H1 (cell line): ENCODE measurements at regions not wholly inside any gene's neighbourhood (a gene's known extent, or its start where the extent isn't known, plus 50 kb on each side); places are given as distances from the start of the nearest gene placed in this dataset.

ENCODE experiments used
- CTCF ChIA-PET: fragments of 300-600 bp; sonication (Branson Sonifier 250); formaldehyde crosslinking; loops from one replicate; lab custom pipeline; 2021; ENCODE audit not compliant: partially characterized antibody; lab: Charles Lee
- POLR2A ChIA-PET: fragments of 300-600 bp; sonication (Branson Sonifier 250); formaldehyde crosslinking; loops from one replicate; lab custom pipeline; 2021; ENCODE audit warnings: inconsistent platforms; ENCODE audit not compliant: partially characterized antibody; lab: Charles Lee
- DNase-seq, 2 experiments: peaks; one replicate each; pipeline versions ENCODE4 v3.0.0 to v3.0.0-alpha.2; 2010 to 2022; ENCODE audit warnings: low spot score in 2 of 2, low read depth in 1 of 2, mixed read lengths in 1 of 2
- FAIRE-seq: peaks from 2 replicates; lab custom pipeline; 2011; peaks lifted over from hg19 to GRCh38; lab: Jason Lieb, UNC
- H2AFZ ChIP-seq: 2 replicates; pipeline ENCODE4 v1.8.1; 2012; ENCODE audit warnings: low read length, inconsistent platforms
- H2AK5ac ChIP-seq: 2 replicates; pipeline ENCODE4 v1.6.1; 2013; ENCODE audit warnings: low read depth, low read length
- H2BK120ac ChIP-seq: replicated peaks from 2 replicates; pipeline ENCODE3; 2013; ENCODE audit warnings: low read depth, low read length, inconsistent platforms
- H2BK12ac ChIP-seq: 2 replicates; pipeline ENCODE4 v1.6.1; 2013; ENCODE audit warnings: low read depth, low read length
- H2BK15ac ChIP-seq: 2 replicates; pipeline ENCODE4 v1.6.1; 2013; ENCODE audit warnings: low read length
- H2BK20ac ChIP-seq: 2 replicates; pipeline ENCODE4 v1.6.1; 2013; ENCODE audit warnings: low read length
- H2BK5ac ChIP-seq: 2 replicates; pipeline ENCODE4 v1.6.1; 2013; ENCODE audit warnings: low read depth, low read length
- H3K14ac ChIP-seq: 2 replicates; pipeline ENCODE4 v1.6.1; 2013; ENCODE audit warnings: inconsistent platforms; ENCODE audit not compliant: insufficient read length
- H3K18ac ChIP-seq: 2 replicates; pipeline ENCODE4 v1.6.1; 2013; ENCODE audit warnings: low read length; ENCODE audit errors: extremely low read depth
- H3K23ac ChIP-seq: 2 replicates; pipeline ENCODE4 v1.6.1; 2013; ENCODE audit warnings: inconsistent platforms; ENCODE audit not compliant: insufficient read length
- H3K23me2 ChIP-seq: 2 replicates; pipeline ENCODE4 v1.6.1; 2013; ENCODE audit warnings: low read depth, low read length
- H3K27ac ChIP-seq: 2 replicates; pipeline ENCODE4 v1.6.1; 2011; ENCODE audit warnings: low read depth, low read length, inconsistent platforms
- H3K27me3 ChIP-seq, 4 experiments: replicated peaks in 1 of 4; 1 replicate in 1 of 4; 2 replicates in 3 of 4; pipeline versions ENCODE4 v1.6.1 to v1.8.1; 2011 to 2013; ENCODE audit warnings: low read length in 3 of 4, mild to moderate bottlenecking in 3 of 4, inconsistent platforms in 2 of 4, mixed read lengths in 2 of 4, moderate library complexity in 1 of 4; ENCODE audit not compliant: control insufficient read depth in 3 of 4, insufficient read depth in 3 of 4; ENCODE audit errors: extremely low read depth in 1 of 4
- H3K36me3 ChIP-seq, 4 experiments: 2 replicates each; pipeline versions ENCODE4 v1.6.1 to v1.8.1; 2011 to 2013; ENCODE audit warnings: mild to moderate bottlenecking in 4 of 4, low read length in 3 of 4, moderate library complexity in 2 of 4, control low read depth in 1 of 4, inconsistent platforms in 1 of 4; ENCODE audit not compliant: insufficient read depth in 4 of 4, control insufficient read depth in 2 of 4
- H3K4ac ChIP-seq: replicated peaks from 2 replicates; pipeline ENCODE3; 2013; ENCODE audit warnings: low read length, low read depth, mixed read lengths, inconsistent platforms; ENCODE audit not compliant: insufficient read length
- H3K4me1 ChIP-seq, 4 experiments: replicated peaks in 1 of 4; 1 replicate in 1 of 4; 2 replicates in 3 of 4; pipeline versions ENCODE4 v1.6.1 to v1.8.1; 2011 to 2013; ENCODE audit warnings: low read length in 3 of 4, inconsistent platforms in 2 of 4, mixed read lengths in 1 of 4; ENCODE audit not compliant: insufficient read depth in 4 of 4, control insufficient read depth in 3 of 4
- H3K4me2 ChIP-seq, 2 experiments: 2 replicates each; pipeline versions ENCODE4 v1.6.1 to v1.8.1; 2011 to 2013; ENCODE audit warnings: low read depth in 2 of 2, low read length in 2 of 2, control low read depth in 1 of 2, inconsistent platforms in 1 of 2, mild to moderate bottlenecking in 1 of 2; ENCODE audit not compliant: insufficient read depth in 1 of 2
- H3K4me3 ChIP-seq, 4 experiments: fragments of 200-600, 300-600 bp in 1 of 4; sonication (generic), shearing (Covaris generic), sonication (Bioruptor Twin) in 1 of 4; 2 replicates each; pipeline versions ENCODE4 v1.5.1 to v1.8.1; 2011 to 2016; ENCODE audit warnings: low read length in 4 of 4, low read depth in 3 of 4, control low read depth in 2 of 4, inconsistent platforms in 2 of 4, mild to moderate bottlenecking in 2 of 4, mixed read lengths in 1 of 4, moderate library complexity in 1 of 4; ENCODE audit not compliant: insufficient read depth in 2 of 4; ENCODE audit errors: extremely low read depth in 1 of 4
- H3K56ac ChIP-seq: replicated peaks from 2 replicates; pipeline ENCODE3; 2013; ENCODE audit warnings: low read depth, mild to moderate bottlenecking, mixed read lengths, low read length, inconsistent platforms; ENCODE audit not compliant: insufficient read length
- H3K79me1 ChIP-seq: 2 replicates; pipeline ENCODE4 v1.6.1; 2013; ENCODE audit warnings: low read depth, low read length, control low read depth
- H3K79me2 ChIP-seq, 2 experiments: 2 replicates each; pipeline versions ENCODE4 v1.6.1 to v1.8.1; 2012 to 2013; ENCODE audit warnings: low read length in 2 of 2, mild to moderate bottlenecking in 2 of 2, inconsistent platforms in 1 of 2; ENCODE audit not compliant: insufficient read depth in 2 of 2, control insufficient read depth in 1 of 2
- H3K9ac ChIP-seq, 4 experiments: replicated peaks in 1 of 4; 1 replicate in 1 of 4; 2 replicates in 3 of 4; pipeline versions ENCODE4 v1.6.1 to v1.8.1; 2011 to 2013; ENCODE audit warnings: low read depth in 3 of 4, low read length in 3 of 4, control low read depth in 2 of 4, mild to moderate bottlenecking in 2 of 4, moderate library complexity in 2 of 4, inconsistent platforms in 1 of 4; ENCODE audit errors: extremely low read depth in 1 of 4
- H3K9me3 ChIP-seq, 2 experiments: 2 replicates each; pipeline versions ENCODE4 v1.6.1 to v1.8.1; 2012 to 2013; ENCODE audit warnings: mild to moderate bottlenecking in 2 of 2, moderate library complexity in 2 of 2, control low read depth in 1 of 2, inconsistent platforms in 1 of 2, low read depth in 1 of 2, low read length in 1 of 2, mixed read lengths in 1 of 2; ENCODE audit not compliant: insufficient read depth in 2 of 2
- H4K20me1 ChIP-seq, 2 experiments: replicated peaks in 1 of 2; 2 replicates each; pipeline versions ENCODE3 to v1.8.1; 2011 to 2013; ENCODE audit warnings: inconsistent platforms in 2 of 2, low read length in 2 of 2, mild to moderate bottlenecking in 1 of 2; ENCODE audit not compliant: insufficient read depth in 2 of 2, control insufficient read depth in 1 of 2
- H4K5ac ChIP-seq: 2 replicates; pipeline ENCODE4 v1.6.1; 2013; ENCODE audit warnings: low read length, low read depth, mixed read lengths, inconsistent platforms; ENCODE audit not compliant: insufficient read length
- H4K8ac ChIP-seq: 2 replicates; pipeline ENCODE4 v1.8.0; 2013; ENCODE audit warnings: mild to moderate bottlenecking, moderate library complexity, low read length, inconsistent platforms; ENCODE audit not compliant: insufficient read depth; ENCODE audit errors: extremely low read depth
- H4K91ac ChIP-seq: replicated peaks from 2 replicates; pipeline ENCODE3; 2013; ENCODE audit warnings: low read length, mixed read lengths, inconsistent platforms; ENCODE audit not compliant: insufficient read length
- ASH2L ChIP-seq: fragments of 200-600, 300-600 bp; sonication (generic); IDR thresholded peaks from one replicate; pipeline ENCODE4 v1.7.1; 2017; ENCODE audit warnings: low read length
- BCL11A ChIP-seq, 2 experiments: IDR thresholded peaks; one replicate each; pipeline ENCODE4 v1.6.1; 2011; ENCODE audit warnings: low read depth in 2 of 2, low read length in 2 of 2, mild to moderate bottlenecking in 2 of 2
- CBX5 ChIP-seq: fragments of 300-800, 300-1000 bp; sonication (generic); IDR thresholded peaks from 2 replicates; pipeline ENCODE4 v1.7.1; 2016; ENCODE audit warnings: antibody characterized with exemption, low read length, low read depth
- NRF1 ChIP-seq: IDR thresholded peaks from 2 replicates; pipeline ENCODE4 v1.6.1; 2011; ENCODE audit warnings: mild to moderate bottlenecking, low read depth, low read length, improper control_type of control experiment
- SP2 ChIP-seq: IDR thresholded peaks from 2 replicates; pipeline ENCODE4 v1.6.1; 2012; ENCODE audit warnings: mild to moderate bottlenecking, low read length, inconsistent platforms
- SUZ12 ChIP-seq: fragments of 200-600 bp; sonication (generic); IDR thresholded peaks from 2 replicates; pipeline ENCODE4 v1.6.1; 2012; ENCODE audit warnings: mild to moderate bottlenecking, inconsistent platforms, low read length, moderate library complexity, mixed read lengths
- YY1 ChIP-seq: IDR thresholded peaks from 2 replicates; pipeline ENCODE4 v1.6.1; 2011; ENCODE audit warnings: low read depth, mild to moderate bottlenecking, low read length
- WGBS, 2 experiments: shearing (Covaris generic) in 1 of 2; methylation state at CpG; one replicate each; pipeline versions ENCODE4 v1.1.6 to v1.1.7; 2013 to 2015; ENCODE audit warnings: low lambda C conversion rate in 2 of 2, mixed read lengths in 2 of 2, inconsistent platforms in 1 of 2, low coverage in 1 of 2, missing lambda C conversion rate in 1 of 2; ENCODE audit not compliant: insufficient replicate concordance in 2 of 2, insufficient coverage in 1 of 2, insufficient read length in 1 of 2; ENCODE audit errors: extremely low coverage in 1 of 2, missing lambda C conversion rate in 1 of 2; 5-methylcytosine and 5-hydroxymethylcytosine counted together

- no peak overlapping the region for H3K56ac ChIP-seq
- H3K4me3 ChIP-seq = no peak overlapping the region
- no peak overlapping the region for H2BK5ac ChIP-seq
- ChIA-PET CTCF (interaction anchor here (1.4 kb wide), 1 partner anchor 18 kb away, joined by 3 read pairs; no protein-coding TSS in a partner anchor), POLR2A (no interaction called here)
- H3K23me2 ChIP-seq = no peaks in the 10 kb centered on the region; the same call in 1 of the 2 replicates
- H3K27me3 ChIP-seq = no peaks in the 10 kb centered on the region
- no peak overlapping the region for H3K4me2 ChIP-seq
- no peak overlapping the region for H2BK120ac ChIP-seq
- no peak overlapping the region for H3K18ac ChIP-seq
- H3K4me1 ChIP-seq = no peaks in the 10 kb centered on the region
- 0 out of 4 replicates have a peak, but pooled peaks cover 0 to 5% of the 10 kb centered on the region in 2 experiments for H3K9me3 ChIP-seq
- H4K8ac ChIP-seq = no peak overlapping the region
- H3K27ac ChIP-seq = no peak overlapping the region
- H3K23ac ChIP-seq = no peak overlapping the region
- H3K36me3 ChIP-seq = no peaks in the 10 kb centered on the region
- no peaks in the 10 kb centered on the region for H3K79me1 ChIP-seq
- H2BK20ac ChIP-seq = no peak overlapping the region
- 85% methylated on average over 4 of the region's 4 CpGs; no CpG with 5 or more reads in 1 of the 2 experiments for WGBS, 2 experiments
- no peak overlapping the region for H4K91ac ChIP-seq
- no peak overlapping the region for H2BK15ac ChIP-seq
- no peak overlapping the region for H2BK12ac ChIP-seq
- no peak overlapping the region for H2AFZ ChIP-seq
- H4K5ac ChIP-seq = no peak overlapping the region
- DNase-seq = no peak
- no peak overlapping the region for H2AK5ac ChIP-seq
- FAIRE-seq = no peak
- no peak overlapping the region for H3K4ac ChIP-seq
- no peak overlapping the region for H3K14ac ChIP-seq
- H4K20me1 ChIP-seq = no peaks in the 10 kb centered on the region
- H3K9ac ChIP-seq = no peak overlapping the region
- no peaks in the 10 kb centered on the region for H3K79me2 ChIP-seq
- TF ChIP-seq BCL11A (IDR thresholded peaks at IDR 0.05; ENCODE audit: low read depth in 2 of 2, low read length in 2 of 2) (no peak), YY1 (no peak), CBX5 (no peak), ASH2L (no peak), NRF1 (no peak), SUZ12 (no peak), SP2 (no peak)
Measured at GRCh38 chr6:11291582-11291981, 59.1 kb upstream of the NEDD9 start.
